ENCODE measurements at regions not wholly inside any gene's neighbourhood (a gene's known extent, or its start where the extent isn't known, plus 50 kb on each side); places are given as distances from the start of the nearest gene placed in this dataset.

- TF ChIP-seq CTCF (conservative IDR thresholded peaks at IDR 0.05; ENCODE audit: low read depth, low read length) (no peak), EZH2phosphoT487 (IDR thresholded peaks at IDR 0.05; ENCODE audit: borderline replicate concordance, low read length) (no peak)
Measured at GRCh38 chr1:219391297-219391696, 217.6 kb downstream of the LYPLAL1 start.

Data from PC-3 (cell line).